COLO668 (cell line): ENCODE measurements at regions not wholly inside any gene's neighbourhood (a gene's known extent, or its start where the extent isn't known, plus 50 kb on each side); places are given as distances from the start of the nearest gene placed in this dataset.
A peak's percentile ranks its signal among the peaks of the same experiment; 100 is the strongest.

Experiments used
- DNase-seq: peaks from one replicate; lab custom pipeline; 2025; ENCODE audit not compliant: unreplicated experiment; lab: John Stamatoyannopoulos, UW

DNA sequence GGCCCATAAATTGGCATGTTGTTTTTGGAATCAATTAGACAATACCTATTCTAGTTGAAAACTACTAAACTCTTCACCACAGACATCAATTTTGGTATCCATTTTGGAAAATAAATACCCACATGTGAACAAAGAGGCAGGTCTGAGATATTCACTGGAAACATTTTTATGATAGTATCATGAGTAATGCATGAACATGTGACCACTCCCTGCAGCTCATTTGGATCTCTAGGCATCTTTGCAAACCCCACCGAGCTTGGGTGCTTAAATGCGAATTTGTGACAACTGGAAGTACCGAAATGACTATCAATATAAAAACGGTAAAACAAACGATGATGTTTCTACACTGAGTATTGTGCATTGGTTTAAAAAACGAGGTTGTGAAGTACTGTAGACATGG lies 285.2 kb downstream of the IRF8 start:
- DNase-seq, result no peak

DNA sequence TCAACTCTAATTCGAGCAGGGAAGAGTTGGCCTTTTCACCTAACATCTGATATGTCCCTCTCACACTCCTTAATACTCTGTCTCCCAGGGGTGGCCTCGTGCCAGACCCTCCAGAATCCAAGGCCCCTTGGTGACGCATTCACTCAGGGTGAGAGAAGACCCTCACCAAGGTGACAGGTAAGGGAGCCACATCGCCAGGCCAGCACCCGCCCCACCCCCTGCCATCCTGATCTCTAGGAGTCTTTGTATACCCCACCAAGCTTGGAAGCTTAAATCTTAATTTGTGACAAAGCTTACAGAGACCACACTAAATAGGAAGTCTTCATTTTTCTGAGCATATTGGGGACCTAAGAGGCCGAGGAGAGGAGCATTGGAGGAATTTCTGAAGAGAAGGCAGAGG lies 286.1 kb downstream of the IRF8 start:
- no peak for DNase-seq

DNA sequence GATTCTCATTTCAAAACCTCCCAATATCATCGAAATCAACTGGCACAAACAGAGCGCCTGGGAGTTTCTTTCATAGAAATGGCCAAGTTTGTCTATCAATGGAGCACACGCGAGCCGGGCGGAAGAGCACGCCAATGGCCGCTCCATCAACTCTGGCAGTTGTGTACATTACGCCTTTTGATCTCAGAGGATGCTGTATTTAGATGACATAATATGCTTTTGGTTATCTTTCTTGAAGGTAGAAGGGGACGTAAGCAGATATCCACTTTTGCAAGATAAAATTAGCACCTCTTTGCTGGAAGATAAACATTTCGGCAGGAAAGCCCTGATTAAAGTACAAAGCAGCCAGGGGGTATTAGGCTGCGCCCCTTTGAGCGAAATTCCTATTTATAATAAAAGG lies 287.4 kb downstream of the IRF8 start:
- no peak for DNase-seq

DNA sequence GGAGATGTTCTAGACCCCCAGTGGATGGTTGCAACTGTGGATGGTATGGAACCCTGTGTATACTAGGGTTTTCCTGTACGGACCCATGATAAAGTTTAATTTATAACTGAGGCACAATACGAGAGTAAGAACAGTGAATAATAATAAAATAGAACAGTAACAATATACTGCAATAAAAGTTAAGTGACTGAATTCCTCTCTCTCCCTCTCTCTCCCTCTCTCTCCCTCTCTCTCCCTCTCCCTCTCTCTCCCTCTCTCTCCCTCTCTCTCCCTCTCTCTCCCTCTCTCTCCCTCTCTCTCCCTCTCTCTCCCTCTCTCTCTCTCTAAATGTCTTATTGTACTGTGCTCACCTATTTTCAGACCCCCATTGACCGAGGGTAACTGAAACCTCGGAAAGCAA lies 291.0 kb downstream of the IRF8 start:
- no peak for DNase-seq

DNA sequence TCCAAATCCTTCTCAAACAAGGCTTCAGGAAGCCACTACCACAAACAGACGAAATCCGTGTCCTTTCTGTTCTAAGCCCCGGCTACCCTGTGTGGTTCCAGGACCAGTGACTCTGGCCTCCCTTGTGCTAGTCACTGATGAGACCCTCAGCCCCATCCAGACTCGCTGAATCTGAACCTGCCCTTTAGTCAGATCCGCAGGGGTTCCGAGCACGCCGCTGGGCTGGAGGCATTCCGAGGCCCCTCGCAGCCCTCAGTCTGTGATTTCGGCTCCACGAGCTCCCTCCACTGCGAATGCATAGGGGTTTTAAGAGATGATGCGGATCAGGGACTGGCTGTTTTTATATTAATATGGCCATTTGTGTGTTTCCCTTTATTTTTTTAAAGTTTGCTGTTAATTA lies 292.7 kb downstream of the IRF8 start:
- no peak for DNase-seq

DNA sequence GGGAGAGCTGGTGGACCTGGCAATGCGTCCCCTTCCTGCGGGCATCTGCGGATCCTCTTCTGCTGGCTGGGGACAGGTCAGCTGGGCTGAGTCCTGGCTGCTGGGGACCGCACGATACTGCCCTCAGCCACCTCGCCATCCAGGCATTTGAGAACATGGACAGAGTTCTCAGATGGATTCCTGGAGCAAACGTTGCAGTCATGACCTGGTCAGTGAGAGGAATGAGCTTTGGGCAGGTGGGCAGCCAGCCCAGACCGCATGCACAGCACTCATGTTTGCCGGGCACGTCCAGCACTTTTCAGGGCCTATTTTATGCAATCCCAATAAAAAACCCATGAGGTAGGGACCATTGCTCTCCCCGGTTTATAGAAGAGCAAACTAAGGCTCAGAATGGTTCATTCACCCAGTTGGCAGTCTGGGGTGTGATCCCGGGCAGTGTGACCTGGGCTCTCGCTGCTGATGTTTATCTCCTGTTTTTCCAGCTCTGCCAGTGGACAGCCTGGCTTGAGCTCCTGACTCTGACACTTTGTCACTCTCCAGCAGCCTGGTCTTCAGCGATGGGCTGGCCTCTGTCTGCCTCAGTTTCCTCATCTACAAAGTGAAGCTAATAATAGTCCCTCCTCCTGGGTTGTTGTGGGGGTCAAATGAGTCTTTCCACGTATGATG lies 294.7 kb downstream of the IRF8 start:
- DNase-seq, result no peak

DNA sequence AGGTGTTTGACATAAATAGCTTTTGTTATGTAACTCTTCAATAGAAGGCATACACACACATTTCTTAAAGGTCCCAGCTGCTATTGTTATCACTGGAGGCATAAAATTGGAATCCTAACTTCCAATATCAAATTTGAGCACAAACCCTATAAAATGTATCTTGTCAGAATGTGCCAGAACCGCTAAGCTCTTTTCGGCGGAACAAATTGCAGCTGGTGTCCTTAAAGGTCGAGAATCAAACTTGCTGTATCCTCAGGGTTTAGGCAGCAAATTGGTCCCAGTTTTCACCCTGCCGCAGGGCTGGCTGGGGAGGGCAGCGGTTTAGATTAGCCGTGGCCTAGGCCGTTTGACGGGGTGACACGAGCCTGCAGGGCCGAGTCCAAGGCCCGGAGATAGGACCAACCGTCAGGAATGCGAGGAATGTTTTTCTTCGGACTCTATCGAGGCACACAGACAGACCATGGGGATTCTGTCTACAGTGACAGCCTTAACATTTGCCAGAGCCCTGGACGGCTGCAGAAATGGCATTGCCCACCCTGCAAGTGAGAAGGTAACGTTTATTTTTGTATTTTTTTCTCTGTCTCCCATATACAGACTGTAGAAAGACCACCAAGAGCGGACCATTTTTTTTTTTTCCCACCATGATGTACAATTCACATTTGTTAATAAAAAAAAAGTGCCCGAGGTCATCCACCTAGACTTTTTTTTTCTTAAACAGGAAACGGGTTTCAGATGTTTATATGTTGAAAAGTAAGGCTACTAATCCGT lies 297.1 kb downstream of the IRF8 start:
- no peak for DNase-seq

DNA sequence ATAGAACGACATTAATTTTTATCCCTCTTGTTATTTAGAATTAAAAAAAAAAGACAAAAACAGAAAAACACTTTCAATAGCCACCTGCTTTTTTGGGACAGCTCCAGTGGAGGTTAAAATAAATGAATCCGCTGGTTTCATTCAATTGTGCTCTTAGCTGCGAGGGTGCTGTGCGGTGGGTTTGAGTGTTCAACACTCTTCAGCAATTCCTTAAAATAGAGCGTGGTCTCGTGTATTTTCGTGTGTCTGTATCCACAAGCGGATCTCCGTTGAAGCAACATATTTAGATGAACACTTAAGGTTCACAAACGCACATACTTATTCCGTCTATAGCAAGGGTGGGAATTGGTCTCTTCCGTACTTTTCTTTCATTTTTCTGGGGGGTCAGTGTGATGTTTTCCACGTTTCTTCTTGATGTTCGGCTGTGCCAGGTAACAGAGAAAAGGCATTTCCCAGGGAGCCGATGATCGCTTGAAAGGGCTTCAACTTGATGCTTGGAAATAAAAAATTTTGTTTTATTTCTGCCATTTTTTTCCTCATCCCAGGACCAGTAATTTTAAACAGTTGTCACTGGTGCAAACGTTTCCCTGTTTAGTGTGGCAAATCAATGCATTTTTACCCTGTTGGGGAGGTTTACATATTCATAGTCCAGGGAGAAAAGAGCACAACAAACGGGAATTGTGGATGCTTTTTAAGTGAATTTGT lies 297.9 kb downstream of the IRF8 start:
- no peak for DNase-seq

DNA sequence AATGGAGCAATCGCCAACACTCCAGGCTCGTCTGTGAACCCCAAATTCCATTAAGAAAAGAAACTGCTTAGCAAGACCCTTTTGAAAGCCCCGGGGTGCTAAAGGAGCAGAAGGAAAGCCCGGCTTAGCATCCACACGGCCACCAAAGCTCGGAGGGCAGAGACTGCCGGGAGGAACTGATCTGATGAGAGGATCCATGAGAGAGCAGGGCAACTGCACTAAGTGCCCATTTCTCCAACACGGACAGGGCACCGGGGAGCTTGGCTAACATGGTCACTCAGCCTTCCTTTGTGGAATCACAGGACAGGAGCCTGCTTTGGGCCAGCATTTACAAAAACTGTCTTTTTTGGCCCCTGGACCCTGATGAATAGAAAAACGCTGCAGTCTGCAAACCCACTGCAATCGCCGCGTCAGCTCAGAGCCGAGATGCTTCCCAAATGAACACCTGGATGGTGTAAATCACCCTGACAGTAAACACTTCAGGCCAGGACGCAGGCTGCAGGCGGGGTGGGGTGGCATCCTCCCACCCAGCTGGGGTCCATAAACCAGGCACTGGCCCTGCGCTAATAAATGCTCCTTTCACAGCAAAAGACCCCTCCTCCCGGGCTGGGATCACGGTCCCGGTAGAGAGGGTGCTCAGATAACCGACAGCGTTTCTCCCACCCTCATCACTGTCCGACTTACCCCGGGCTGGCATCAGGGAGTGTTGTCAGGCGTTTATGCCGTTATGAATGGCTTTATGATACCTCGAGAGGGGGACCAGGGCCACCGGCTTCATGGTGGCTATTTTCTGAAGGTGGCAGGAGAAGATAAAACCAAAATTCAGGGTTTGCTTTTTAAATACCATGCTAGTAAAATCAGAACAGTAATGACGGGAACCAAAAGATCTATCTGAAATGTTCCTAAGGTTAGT lies 299.5 kb downstream of the IRF8 start:
- peak; percentile 9 for DNase-seq

DNA sequence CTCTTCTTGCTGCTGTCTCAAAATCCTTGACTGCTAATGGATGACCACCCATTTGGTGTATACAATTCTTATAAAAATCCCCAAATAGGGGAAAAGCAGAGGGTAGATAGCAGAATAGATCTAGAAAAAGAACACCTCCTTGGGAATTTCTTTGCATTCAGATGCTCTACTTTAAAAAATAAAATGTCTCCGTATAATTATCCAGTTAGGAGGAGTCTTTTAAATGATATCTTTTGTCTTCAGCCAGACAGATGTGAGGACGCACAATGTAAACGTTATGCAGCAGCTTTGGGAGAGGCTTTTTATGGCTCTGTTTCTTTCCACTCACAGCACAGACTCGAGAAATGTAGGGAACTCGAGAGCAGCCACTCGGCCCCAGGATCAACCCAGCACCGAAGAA lies 300.2 kb downstream of the IRF8 start:
- DNase-seq, result no peak

DNA sequence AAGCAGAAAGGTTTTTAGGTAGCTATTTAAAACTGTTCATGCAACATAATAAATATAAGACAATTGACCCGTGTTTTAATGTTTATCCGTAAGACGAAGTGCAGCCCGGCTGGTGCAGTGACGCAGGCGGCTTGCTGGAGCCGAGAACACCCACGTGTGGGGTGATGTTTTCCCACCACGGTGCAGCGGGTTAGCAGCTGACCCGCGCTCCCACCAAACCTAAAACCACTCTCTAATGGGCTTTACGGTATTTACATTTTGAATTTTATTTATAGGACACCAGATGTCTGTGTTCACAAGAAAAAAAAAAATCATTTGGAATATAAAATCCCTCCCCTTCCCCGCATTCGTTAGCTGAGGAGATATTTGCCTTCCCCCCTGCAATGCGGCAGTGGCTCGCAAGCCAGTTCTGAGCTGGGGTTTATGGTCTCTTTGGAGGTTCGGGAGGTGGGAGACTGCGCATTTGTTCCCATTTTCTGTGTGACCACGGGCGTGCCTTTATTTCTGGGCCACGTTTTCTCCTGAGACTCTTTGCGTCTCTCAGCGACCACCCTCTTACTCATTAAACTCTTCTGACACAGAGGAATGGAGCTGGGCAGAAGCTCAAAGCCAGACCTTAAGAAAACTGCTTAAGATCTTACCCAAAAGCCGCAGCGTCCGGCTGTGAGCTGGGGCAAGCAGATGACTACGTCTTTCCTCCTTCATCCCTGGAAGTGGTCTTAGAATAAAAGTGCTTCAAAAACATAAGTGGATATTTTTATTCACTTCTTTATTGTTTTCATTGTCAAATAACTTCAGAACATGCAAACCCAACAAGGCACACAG lies 301.1 kb downstream of the IRF8 start:
- DNase-seq, result no peak

DNA sequence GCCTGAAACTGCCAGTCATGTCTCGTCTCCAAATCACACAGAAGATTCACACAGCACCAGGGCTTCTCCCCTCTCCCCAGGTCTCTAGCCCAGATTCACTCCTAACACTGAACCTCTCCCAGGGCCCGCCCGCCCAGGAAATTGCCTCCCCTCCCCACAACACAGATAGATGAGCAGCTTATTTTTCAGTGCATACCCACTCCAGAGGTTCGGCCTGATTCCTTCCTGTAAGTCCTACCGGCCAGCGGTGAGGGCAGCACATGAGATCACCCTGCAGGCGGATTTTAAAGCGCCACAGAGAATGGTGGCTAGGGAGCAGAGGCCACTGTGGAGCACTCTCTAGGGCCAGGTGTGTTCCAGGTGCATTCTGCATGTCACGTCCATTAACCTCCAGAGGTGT lies 301.8 kb downstream of the IRF8 start:
- DNase-seq, result no peak

DNA sequence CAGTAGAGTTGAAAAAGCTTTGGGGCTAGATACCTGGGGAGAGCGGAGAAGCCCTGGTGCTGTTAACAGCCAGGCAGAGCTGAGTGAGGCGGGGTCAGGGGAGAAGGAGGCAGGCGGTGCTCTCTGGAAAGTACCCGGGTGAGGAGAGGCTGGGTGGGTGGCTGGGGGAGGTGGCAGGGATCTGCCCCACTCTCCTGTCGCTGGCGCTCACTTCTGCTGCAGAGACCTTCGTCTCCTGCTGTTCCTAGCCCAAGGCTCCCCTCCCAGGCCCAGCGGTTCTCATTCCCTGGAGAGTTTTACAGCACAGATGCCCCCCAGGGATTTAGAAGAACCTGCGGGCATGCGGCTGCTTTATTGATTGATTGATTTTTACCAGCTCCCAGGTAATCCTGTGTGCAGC lies 302.8 kb downstream of the IRF8 start:
- no peak for DNase-seq

DNA sequence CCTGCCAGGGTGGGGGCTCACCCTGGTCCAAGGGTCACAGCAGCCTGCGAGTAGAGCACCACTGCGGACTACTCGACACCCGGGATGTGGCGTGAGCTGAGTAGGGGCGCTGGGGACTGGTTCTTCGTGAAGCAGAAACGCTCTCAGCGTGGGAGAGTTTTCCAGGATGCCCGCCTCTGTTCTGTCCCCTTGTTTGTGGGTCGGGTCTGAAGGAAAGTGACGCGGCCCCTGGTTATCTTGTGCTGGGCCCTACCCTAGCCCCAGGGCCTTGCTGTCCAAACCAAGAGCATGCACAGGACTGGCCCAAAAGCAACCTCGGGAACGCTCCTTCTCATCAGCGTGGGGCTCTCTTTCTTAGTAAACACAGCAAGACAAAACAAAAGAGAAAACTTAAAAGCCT lies 303.3 kb downstream of the IRF8 start:
- DNase-seq, result no peak

DNA sequence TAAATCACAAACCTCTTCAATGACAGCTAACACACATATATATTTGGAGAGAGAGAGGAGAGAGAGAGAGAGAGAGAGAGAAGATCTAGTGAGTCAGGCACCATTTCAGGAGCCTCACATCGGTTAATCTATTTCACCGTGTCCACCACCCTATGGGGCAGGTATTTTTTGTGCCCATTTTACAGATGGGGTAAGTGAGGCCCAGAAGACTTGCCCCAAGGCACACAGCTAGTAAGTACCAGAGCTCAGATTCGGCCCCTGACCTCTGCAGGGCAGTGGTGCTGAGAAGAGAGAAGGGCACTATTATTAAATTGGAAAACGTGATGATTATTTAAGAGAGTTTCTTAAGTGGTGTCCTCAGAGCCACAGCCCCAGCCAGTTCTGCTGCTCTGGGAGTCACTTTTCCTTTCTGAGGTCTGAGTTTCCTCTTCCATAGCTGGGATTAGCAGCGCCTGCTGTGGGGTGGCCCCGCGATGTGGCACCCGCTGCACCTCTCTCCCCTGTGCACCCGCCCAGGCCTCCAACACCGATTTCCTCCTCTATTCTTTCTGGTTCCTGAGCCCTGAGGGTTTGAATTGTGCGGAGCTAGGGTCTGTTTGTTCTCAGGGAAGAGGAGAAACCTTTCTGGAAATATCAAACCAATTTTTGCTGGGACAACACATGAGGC lies 303.9 kb downstream of the IRF8 start:
- DNase-seq, result no peak

DNA sequence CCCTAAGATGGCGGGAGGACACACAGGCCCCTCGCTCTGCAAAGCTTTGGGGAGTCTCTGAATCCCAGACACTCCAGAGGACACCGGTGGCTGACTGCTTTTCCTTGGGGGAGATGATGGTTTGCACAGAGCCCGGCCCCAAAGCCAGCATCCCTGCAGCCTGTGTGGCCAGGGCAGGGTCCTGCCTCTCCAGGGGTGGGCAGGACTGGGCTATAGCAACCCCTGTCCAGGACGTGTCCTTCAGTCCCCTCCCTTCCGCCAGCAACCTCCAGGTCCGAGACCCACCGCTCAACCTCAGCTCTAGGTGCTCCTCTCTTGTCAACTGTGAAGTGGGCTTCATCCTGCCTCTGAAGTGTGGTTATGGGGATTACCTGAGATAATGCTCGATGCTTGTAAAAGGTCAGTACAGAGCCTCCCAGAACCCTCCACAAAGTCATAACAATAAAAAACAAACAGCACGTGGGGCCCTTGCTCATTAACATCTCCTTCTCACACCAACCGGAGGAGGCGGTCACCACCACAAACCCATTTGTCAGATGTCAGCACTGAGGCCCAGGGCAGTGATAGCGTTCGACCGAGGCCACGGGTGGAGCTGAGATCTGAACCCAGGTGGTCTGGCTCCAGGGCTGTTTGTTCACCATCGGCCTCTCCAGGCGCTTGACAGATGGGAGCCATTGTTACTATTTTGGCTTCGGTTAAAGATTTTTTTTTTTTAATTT lies 304.8 kb downstream of the IRF8 start:
- no peak for DNase-seq

DNA sequence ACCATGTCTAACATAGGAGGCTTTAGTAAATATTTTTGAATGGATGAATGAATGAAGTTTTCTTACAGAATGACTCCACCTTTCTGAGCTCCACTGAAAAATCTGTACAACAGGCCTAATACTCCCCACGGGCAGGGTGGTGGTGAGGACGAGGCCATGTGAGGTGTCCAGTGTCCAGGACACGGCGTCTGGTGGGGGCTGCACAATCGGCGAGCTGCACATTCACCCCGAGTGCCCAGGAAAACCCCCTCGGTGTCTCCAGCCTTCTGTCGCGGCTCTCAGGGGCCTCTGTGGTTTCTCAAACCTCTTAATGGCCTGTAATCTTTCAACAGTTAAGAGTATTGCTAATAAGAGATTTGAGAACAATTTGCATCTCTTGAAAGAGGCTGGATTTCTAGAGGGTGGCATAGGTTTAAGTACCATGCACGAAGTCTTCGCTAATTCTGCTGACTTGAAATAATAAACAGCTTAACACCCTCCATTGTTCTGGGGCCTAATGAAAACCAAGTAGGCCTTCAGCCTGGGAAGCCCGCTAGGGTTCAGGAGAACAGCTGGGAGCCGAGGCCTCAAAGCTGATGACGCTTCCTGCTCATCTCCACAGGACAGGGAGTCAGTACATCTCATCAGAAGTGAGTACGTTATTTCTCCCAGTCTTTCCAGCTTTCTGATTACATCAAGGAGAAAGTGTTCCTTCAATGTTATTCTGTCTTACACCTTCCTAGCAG lies 304.6 kb upstream of the FOXF1 start:
- DNase-seq, result no peak

DNA sequence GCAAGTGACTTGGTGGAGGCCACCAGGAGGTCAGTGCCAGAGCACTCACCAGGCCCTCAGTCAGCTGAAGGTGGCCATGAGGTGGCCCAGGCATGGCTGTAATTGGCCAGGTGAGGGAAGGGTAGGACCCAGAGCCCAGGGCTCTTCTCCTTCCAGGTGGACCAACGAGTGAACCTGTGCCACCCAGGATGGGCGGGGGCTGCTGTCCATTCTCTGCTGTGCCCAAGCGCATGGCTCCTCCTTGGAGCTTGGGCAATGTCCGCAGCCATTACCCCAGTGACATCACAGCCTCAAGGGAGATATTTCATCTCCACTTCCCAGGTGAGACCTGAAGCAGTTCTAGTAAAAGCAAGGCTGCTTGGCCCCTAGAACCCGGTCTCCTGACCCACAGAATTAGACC lies 303.0 kb upstream of the FOXF1 start:
- DNase-seq, result no peak

DNA sequence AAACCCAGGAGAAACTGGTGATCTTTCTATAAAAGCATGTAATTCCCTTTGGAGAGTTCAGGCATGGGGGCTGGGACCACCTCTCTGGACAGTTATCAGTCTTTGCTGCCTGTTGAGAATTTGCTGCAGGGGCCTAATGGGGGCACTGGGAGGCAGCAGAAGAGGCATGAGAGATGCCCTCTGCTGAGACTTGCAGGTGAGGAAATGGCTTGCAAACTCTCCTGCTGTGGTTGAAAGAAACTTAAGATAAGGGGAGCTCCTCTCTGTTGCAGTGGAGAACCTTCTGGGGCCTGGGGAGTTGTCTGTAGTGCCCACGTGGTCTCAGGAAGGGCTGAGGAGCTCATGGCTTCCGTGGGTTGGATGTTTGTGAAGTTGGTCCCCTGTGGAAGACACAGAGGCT lies 301.1 kb upstream of the FOXF1 start:
- DNase-seq, result no peak
